Epithelial cell of prostate (primary cell): ENCODE measurements at regions not wholly inside any gene's neighbourhood (a gene's known extent, or its start where the extent isn't known, plus 50 kb on each side); places are given as distances from the start of the nearest gene placed in this dataset.

ENCODE experiments used
- DNase-seq: peaks from one replicate; pipeline ENCODE4 v3.0.0-alpha.2; 2011; ENCODE audit warnings: low read depth, low spot score
- H3K27ac ChIP-seq: fragments of 450-650 bp; 2 replicates; pipeline ENCODE4 v1.5.1; 2017; ENCODE audit warnings: mild to moderate bottlenecking

DNA sequence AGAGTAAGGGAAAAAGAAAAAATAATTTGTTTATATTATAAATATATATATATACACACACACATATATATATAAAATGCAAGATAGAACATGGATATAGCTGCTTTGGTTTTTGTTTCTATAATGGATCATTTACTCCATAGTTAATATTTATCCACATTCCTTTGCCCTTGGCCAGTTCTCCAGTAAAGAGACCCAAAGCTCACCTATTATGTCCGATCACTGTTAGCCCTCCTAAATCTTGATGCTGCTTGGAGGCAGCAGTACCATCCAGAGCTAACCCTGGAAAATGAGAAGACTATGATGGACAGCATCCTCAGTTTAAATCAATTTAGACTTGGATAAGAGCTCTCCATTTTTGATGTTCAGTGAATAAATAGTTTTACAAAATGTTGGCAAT, 407.7 kb downstream of the PLPP3 start:
- DNase-seq, result no peak
- no peak overlapping the region for H3K27ac ChIP-seq

DNA sequence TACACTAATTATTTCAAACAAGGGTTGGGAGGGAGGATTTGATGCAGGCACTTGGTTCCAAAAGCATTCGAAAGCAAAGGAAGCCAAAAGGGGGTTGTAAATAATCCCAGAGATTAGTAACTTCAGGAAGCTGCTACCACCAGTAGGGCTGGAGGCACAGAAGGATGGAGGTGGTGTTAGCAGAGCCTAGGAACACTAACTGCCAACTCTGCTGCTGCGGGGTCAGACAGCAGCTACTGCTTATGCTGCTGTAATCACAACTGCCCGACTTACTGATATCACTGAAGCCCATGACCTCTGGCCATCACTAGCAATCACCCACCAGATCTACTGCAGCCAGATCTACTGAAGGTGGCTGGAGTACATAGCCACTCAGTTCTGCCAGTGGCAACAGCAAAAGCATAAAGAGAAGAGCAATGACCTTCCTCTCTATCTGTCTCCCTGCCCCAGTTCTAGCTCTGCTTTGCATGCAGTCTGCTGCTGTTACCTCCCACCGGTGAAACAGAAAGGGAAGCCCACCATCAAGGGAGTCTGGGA, 408.5 kb downstream of the PLPP3 start:
- H3K27ac ChIP-seq, result no peak overlapping the region
- DNase-seq, result no peak

DNA sequence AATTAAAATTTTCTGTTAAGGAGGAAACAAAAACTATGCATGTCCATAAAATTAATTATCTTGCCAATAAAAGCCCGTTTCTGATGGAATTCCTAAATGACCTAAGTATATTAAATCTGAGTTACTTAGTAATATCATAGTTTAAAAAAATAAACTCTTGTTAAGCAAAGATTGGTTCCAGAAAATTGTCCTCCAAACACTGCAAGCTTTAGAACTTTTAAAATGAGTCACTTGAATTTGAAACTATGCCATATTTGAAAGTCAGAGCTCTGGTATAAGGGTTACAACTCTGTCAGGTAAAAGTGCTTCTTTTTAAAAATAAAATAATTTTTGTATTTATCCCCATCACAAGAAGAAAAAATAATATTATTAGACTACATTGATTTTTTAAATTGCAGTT, 409.5 kb downstream of the PLPP3 start:
- no peak overlapping the region for H3K27ac ChIP-seq
- DNase-seq, result no peak

DNA sequence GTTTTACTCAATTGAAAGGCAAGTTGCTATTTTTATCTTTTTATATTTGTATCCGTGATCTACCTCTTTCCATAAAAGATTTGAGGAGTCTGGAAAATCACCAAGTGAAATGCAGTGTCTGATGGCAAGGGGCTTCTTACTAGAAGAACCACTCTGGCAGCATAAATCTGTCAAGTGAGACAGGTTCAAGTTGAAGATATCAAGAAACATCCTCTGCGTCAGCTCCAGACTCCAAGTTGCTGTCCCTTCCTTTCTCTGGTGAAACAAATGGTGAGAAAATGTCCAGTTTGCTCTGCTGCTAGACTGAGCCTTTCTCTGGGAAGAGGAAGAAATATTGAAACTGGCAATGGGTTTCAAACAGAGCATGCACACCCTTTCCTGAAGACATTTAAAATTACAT, 411.2 kb downstream of the PLPP3 start:
- no peak overlapping the region for H3K27ac ChIP-seq
- no peak for DNase-seq

GRCh38 chr1:56167596-56167995, 411.8 kb downstream of the PLPP3 start:
- no peak for DNase-seq
- no peak overlapping the region for H3K27ac ChIP-seq

- DNase-seq, result no peak
- H3K27ac ChIP-seq, result no peak overlapping the region
Observed at GRCh38 chr1:56160773-56161315, 418.5 kb downstream of the PLPP3 start.

DNA sequence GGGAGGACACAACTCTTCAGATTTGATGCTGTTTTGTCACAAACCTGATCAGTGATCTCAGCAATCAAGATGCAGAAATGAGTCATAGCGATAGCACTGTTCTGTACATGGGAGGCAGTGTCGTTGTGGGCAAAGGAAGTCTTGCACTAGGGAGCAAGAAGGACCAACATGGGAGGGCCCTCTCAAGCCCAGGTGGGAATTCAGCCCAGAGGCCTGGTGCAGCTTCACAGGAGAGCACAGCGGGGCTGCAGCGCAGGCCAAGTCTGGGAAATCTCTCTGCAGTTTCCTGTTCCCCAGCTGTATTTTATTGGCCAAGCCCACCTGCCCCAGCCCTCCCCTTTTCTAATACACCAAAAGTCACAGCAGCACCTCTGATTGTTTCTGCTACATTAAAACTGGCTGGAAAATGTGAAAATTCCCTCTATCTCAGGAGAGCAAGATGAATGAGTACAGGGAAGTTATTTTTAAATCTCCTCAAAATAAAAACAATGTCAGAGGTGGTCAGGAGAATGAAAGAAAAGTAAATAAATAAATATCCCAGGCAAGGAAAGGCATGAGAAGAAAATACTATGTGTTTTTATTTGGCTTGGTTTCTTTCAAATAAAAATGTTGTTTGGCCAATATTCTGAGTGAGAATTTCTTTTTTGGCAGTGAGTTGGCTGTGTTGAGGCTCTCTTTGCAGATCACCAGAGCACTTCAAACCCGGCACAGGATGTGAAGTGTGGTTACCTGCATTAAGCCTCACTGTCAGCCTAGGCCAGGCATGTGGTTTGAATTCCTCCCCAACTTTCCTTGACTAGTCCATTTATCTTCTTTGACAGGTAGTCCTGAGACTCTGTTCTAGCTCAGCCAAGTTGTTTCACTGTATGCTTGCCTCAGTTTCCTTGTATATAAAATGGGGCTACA, 422.1 kb downstream of the PLPP3 start:
- DNase-seq, result no peak

GRCh38 chr1:56153276-56153675, 426.1 kb downstream of the PLPP3 start:
- DNase-seq, result no peak
- no peak overlapping the region for H3K27ac ChIP-seq

More for the DNA sequence above, 422.1 kb downstream of the PLPP3 start:
- no peak overlapping the region for H3K27ac ChIP-seq

GRCh38 chr1:56152635-56153034, 426.7 kb downstream of the PLPP3 start:
- DNase-seq, result no peak
- no peak overlapping the region for H3K27ac ChIP-seq

DNA sequence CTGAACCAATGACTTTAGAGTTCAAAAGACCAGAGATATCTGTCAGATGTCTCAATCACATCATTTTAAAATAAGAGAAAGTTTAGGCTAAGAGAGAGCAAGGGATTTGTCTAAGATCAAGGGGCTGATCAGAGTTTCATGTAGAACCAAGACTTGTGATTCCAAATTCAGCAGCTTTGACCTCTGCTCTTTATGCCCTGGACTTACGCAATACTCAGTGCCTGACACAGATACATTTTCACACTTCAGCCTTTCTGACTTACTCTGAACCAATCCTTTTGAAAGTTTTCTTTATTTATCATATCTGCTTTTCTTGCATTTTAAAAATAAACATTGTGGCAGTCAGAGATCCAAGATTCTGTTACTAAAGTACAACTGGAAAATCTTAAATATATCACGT, 428.0 kb downstream of the PLPP3 start:
- no peak overlapping the region for H3K27ac ChIP-seq
- no peak for DNase-seq

GRCh38 chr1:56150441-56151215, 428.7 kb downstream of the PLPP3 start:
- no peak overlapping the region for H3K27ac ChIP-seq

GRCh38 chr1:56149761-56150160, 429.6 kb downstream of the PLPP3 start:
- DNase-seq, result no peak
- no peak overlapping the region for H3K27ac ChIP-seq

More at GRCh38 chr1:56150441-56151215, 428.7 kb downstream of the PLPP3 start:
- DNase-seq, result no peak

DNA sequence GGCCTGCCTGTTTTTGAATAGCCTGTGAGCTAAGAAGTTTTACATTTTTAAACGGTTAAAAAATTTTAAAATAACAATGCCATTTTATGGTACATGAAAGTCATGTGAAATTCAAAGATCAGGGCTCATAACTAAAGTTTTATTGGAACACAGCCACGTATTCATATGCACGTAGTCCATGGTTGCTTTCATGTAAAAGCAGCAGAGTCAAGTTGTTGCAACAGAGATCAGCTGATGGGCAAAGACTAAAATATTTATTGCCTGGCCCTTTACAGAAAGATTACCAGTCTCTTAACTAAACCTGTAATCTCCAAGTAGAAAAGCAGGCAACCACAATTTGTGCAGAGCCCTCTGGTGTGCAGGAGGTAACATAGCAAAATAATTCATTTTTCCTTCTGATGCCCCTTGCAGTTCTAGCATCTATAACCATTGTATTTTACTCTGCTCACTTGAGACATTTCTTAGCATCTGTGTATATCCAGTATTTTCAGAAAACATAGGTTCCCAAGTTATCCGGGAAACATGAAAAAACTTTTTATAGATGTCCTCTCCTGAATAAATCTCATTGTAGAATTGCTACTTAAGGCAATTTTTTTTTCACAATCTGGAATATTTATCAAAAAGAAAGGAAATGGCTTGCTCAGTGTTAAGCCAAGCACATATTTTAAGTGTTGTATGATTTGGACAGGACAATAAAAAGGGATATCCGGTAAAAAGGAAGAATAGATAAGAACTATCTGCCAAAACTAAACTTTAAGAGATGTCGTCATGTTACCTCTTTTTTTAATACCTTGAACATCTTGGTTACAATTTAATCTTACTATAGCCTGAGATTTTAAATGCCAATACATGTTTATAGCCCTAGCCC, 430.8 kb downstream of the PLPP3 start:
- no peak overlapping the region for H3K27ac ChIP-seq

GRCh38 chr1:56147459-56147858, 431.9 kb downstream of the PLPP3 start:
- H3K27ac ChIP-seq, result no peak overlapping the region
- DNase-seq, result no peak

More for the DNA sequence above, 430.8 kb downstream of the PLPP3 start:
- DNase-seq, result no peak

DNA sequence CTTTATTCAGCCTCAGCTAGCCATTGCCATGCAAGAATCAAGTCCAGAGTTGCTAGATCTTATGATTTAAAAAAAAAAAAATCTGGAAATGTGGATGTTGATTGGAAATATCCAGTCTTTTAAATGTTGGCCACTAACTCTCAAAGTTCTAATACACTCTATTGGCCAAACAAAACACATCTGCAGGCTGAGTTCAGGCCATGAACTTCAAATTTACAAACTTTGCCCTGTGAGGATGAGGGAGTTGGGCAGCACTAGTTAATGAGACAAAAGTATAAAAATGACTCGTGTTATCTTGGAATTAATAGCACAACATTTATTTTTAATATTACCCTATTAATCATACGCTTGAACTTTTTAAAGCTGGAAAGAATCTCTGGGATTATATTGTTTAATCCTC, 432.3 kb downstream of the PLPP3 start:
- H3K27ac ChIP-seq, result no peak overlapping the region
- DNase-seq, result no peak

DNA sequence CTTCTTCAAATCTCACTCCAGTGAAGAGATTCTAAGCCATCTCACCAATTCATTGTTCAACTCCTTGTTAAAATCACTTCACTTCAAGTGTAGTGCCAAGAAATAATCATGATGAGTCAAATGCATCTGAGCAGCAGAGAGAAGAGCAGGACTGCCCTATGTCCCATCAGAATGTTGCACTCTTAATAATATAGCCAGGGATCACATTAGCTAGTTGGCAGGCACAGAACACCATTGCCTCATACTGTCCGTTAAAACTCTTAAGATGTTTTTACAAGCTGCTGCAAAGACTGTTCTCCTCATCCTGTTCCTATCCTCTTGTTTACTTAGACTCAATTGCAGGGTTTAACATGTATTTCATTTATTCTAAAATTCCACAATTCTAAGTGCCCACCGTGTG, 432.9 kb downstream of the PLPP3 start:
- no peak for DNase-seq
- H3K27ac ChIP-seq, result no peak overlapping the region

DNA sequence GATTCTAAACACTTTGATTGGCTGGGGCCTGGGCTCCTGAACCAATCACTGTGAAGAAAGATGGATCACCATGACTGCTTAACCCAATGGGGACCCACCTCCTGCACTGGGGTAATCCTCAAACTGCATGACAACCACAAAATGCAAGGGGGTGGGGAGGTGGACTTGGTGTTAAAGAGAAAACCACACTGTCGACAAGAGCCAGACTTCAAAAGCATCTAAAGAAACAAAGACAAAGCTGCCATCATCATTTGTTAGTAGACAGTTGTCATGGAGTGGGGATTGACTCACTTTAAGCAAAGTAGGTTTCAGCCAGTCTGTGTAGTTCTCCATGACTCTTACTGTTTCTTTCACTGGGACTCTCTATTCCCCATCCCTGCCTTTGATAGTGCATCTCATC, 433.8 kb downstream of the PLPP3 start:
- no peak for DNase-seq

DNA sequence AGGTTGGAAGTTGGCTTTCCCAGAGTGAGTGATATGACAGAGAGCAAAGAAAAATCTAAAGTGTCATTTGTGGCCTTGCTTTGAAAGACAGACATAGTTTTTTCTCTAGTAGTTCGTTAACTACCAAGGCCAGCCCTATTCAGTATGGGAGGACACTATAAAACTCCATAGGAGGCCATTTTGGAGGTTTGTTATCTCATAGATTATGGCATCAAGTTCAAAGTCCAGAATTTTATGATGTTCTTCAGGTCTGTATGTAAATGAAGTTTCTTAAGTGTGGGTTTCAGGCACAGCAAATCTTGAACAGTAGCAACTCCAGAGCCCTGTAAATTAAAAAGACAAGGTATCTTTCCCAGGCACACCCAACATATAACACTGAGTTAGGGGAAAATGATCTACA, 437.1 kb downstream of the PLPP3 start:
- H3K27ac ChIP-seq, result no peak overlapping the region
- DNase-seq, result no peak

More for the DNA sequence above, 433.8 kb downstream of the PLPP3 start:
- no peak overlapping the region for H3K27ac ChIP-seq

DNA sequence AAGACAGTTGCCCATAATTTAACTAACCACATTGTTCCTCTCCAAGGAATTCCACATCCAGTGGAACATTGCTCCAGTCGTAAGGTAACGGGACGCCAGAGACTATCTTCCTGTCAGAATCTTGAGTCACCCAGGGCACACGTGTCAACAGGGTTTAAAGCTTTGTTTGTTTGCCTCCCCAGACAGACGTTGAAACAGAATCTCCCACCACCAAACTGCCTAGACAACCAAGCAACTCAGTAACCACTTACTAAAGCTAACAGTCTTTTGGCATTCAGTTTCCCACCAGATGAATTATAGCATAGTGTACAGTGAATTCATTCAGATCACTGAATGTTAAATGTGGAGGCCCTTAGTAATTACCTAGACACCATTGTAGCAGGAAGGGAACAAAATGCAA, 439.5 kb downstream of the PLPP3 start:
- H3K27ac ChIP-seq, result no peak overlapping the region
- no peak for DNase-seq
